ENCODE measurements at regions not wholly inside any gene's neighbourhood (a gene's known extent, or its start where the extent isn't known, plus 50 kb on each side); places are given as distances from the start of the nearest gene placed in this dataset.

DNA sequence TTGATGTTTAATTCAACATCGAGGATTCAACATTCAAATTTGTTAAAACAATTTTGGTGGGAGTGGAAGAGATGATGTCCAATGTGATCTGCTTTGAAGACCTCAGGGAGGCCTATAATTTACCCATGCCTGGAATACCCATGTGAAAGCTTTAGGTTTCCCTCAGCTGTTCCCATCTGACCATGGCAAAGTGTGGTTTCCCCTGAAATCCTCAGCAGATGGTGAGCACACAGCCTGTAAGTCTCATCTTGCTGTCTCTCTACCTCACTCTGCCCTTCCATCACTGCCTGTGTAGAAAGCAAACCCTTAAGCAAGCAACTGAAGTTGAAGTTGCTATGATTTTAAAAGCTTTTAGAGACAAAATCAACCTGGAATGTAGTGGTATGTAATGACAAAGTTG lies 80.1 kb upstream of the ATF3 start:
- H3K4me2 ChIP-seq (ENCODE audit: control insufficient read depth, insufficient read depth): no peak overlapping the region
- no peak for TF ChIP-seq STAT1 (conservative IDR thresholded peaks at IDR 0.05)
- TF ChIP-seq PAX5 (IDR thresholded peaks at IDR 0.05; ENCODE audit: borderline replicate concordance, low read depth, low read length): no peak
- TF ChIP-seq SMC3 (IDR thresholded peaks at IDR 0.05; ENCODE audit: borderline replicate concordance, low read length): no peak
- TF ChIP-seq PML (IDR thresholded peaks at IDR 0.05; ENCODE audit: low read length): no peak
- no peak for TF ChIP-seq KLF5 (IDR thresholded peaks at IDR 0.05; ENCODE audit: partially characterized antibody)
- TF ChIP-seq SP1 (IDR thresholded peaks at IDR 0.05; ENCODE audit: low read depth, low read length): no peak
- TF ChIP-seq MEF2B (IDR thresholded peaks at IDR 0.05; ENCODE audit: partially characterized antibody, poor library complexity, severe bottlenecking): no peak
- no peak for TF ChIP-seq CEBPB (IDR thresholded peaks at IDR 0.05; ENCODE audit: borderline replicate concordance in 1 of 2, low read depth in 2 of 2, low read length in 2 of 2)
- no peak for TF ChIP-seq NFIC (IDR thresholded peaks at IDR 0.05; ENCODE audit: low read depth, low read length)
- TF ChIP-seq MLLT1 (IDR thresholded peaks at IDR 0.05): no peak
- TF ChIP-seq DPF2 (IDR thresholded peaks at IDR 0.05): no peak
- no peak for TF ChIP-seq SMAD5 (IDR thresholded peaks at IDR 0.05; ENCODE audit: low read depth)
- WGBS (ENCODE audit: insufficient coverage, insufficient replicate concordance, low lambda C conversion rate, missing lambda C conversion rate): 81% methylated on average over 1 of the region's 1 CpG
- H3K4me1 ChIP-seq (ENCODE audit: control insufficient read depth, insufficient read depth, low read length): no peaks in the 10 kb centered on the region
- ATAC-seq (no peak), DNase-seq (ENCODE audit: low read depth, low spot score) (no peak), FAIRE-seq (no peak)
- intact Hi-C loops (cut with micrococcal nuclease; ENCODE audit: unreplicated experiment): no loop called here
- H3K9ac ChIP-seq (ENCODE audit: control insufficient read depth, insufficient read depth, low read length): no peak overlapping the region
- SMC1A ChIA-PET (ENCODE audit: uncharacterized antibody, unreplicated experiment): interaction anchor here (1.0 to 2.4 kb wide), 6 partner anchors 10 to 51 kb away, joined by 3 to 17 read pairs (median 4); no protein-coding TSS in a partner anchor
- H3K27me3 ChIP-seq (replicated peaks in 1 of 2; ENCODE audit: control insufficient read depth in 2 of 2, insufficient read depth in 2 of 2, low read length in 1 of 2): no peaks in the 10 kb centered on the region; a peak in 1 of 4 replicates
- RAD21 ChIA-PET (ENCODE audit: unreplicated experiment): no interaction called here
- no peaks in the 10 kb centered on the region for H4K20me1 ChIP-seq (ENCODE audit: control insufficient read depth, insufficient read depth)
- H3K4me3 ChIP-seq: no peak overlapping the region
- in situ Hi-C loops (cut with MboI): no loop called here
- POLR2A ChIA-PET: interaction anchor here (0.7 to 0.8 kb wide), 2 partner anchors 10 to 88 kb away, joined by 4 to 10 read pairs; no protein-coding TSS in a partner anchor
- H3K79me2 ChIP-seq (ENCODE audit: control insufficient read depth, insufficient read depth, low read length): no peaks in the 10 kb centered on the region
- H3K9me3 ChIP-seq (replicated peaks; ENCODE audit: control insufficient read depth, insufficient read depth, low read length): no peaks in the 10 kb centered on the region
- no peak overlapping the region for H2AFZ ChIP-seq (ENCODE audit: control insufficient read depth, low read depth, low read length)
- no TSS peak for BruUV-seq (replicated peaks)
- H3K27ac ChIP-seq (ENCODE audit: control insufficient read depth, insufficient read depth): no peak overlapping the region
- H3K36me3 ChIP-seq (ENCODE audit: control insufficient read depth in 2 of 2, insufficient read depth in 2 of 2, low read length in 1 of 2): no peaks in the 10 kb centered on the region
- CTCF ChIA-PET: interaction anchor here (0.6 to 1.4 kb wide), 4 partner anchors 9 to 233 kb away, joined by 3 to 4 read pairs (median 3); no protein-coding TSS in a partner anchor
